Activated B cell treated with CpG ODN at 0.5 μM for 24 hours (primary cell): ENCODE measurements at regions not wholly inside any gene's neighbourhood (a gene's known extent, or its start where the extent isn't known, plus 50 kb on each side); places are given as distances from the start of the nearest gene placed in this dataset.

ENCODE experiments used
- ATAC-seq: fragments of 200-7000 bp; cut with Tn5 transposase; one replicate; pipeline ENCODE4 v1.10.0; 2021; ENCODE audit warnings: low read depth, mild to moderate bottlenecking, moderate library complexity
- CTCF ChIA-PET: fragments of 350-600 bp; sonication (Branson Sonifier 250); formaldehyde crosslinking; loops from one replicate; lab custom pipeline; 2021; ENCODE audit warnings: antibody characterized with exemption; lab: Charles Lee
- POLR2A ChIA-PET: fragments of 350-600 bp; sonication (Branson Sonifier 250); formaldehyde crosslinking; loops from one replicate; lab custom pipeline; 2021; ENCODE audit warnings: antibody characterized with exemption; lab: Charles Lee
- DNase-seq: peaks from one replicate; pipeline ENCODE4 v3.0.0; 2022
- H3K27ac Mint-ChIP-seq: one replicate; pipeline ENCODE4 v1.8.0; 2020; ENCODE audit warnings: mixed read lengths
- H3K27me3 Mint-ChIP-seq: one replicate; pipeline ENCODE4 v1.8.0; 2021; ENCODE audit warnings: mixed read lengths
- H3K36me3 Mint-ChIP-seq: one replicate; pipeline ENCODE4 v1.8.0; 2021; ENCODE audit warnings: low read depth, mixed read lengths
- H3K4me1 Mint-ChIP-seq: one replicate; pipeline ENCODE4 v1.8.0; 2021; ENCODE audit warnings: mixed read lengths
- H3K4me3 Mint-ChIP-seq: one replicate; pipeline ENCODE4 v1.8.0; 2020; ENCODE audit warnings: mild to moderate bottlenecking, mixed read lengths
- H3K9me3 Mint-ChIP-seq: one replicate; pipeline ENCODE4 v1.8.0; 2020; ENCODE audit warnings: mixed read lengths
- CTCF ChIP-seq: fragments of 200-600 bp; IDR thresholded peaks from one replicate; pipeline ENCODE4 v1.8.0; 2022; ENCODE audit warnings: antibody characterized with exemption, mild to moderate bottlenecking
- intact Hi-C: fragments of 100-400 bp; cut with micrococcal nuclease; formaldehyde crosslinking; loops from one replicate; pipeline ENCODE4 v1.15.1; 2024

GRCh38 chr14:40188006-40188405, 755.8 kb upstream of the FBXO33 start:
- Mint-ChIP-seq H3K9me3 (peaks cover 1% of the 10 kb centered on the region), H3K4me3 (no peak overlapping the region), H3K36me3 (no peaks in the 10 kb centered on the region), H3K27me3 (no peaks in the 10 kb centered on the region), H3K4me1 (no peaks in the 10 kb centered on the region), H3K27ac (no peak overlapping the region)
- no peak for TF ChIP-seq CTCF
- intact Hi-C loops, result no loop called here
- CTCF ChIA-PET, result no interaction called here
- ATAC-seq, result no peak
- POLR2A ChIA-PET, result no interaction called here
- DNase-seq, result no peak

- Mint-ChIP-seq H3K27ac (no peak overlapping the region), H3K4me3 (no peak overlapping the region), H3K36me3 (no peaks in the 10 kb centered on the region), H3K9me3 (peaks cover 13% of the 10 kb centered on the region), H3K27me3 (no peaks in the 10 kb centered on the region), H3K4me1 (no peaks in the 10 kb centered on the region)
- no peak for DNase-seq
- ChIA-PET POLR2A (no interaction called here), CTCF (no interaction called here)
- no peak for TF ChIP-seq CTCF
- ATAC-seq, result no peak
- intact Hi-C loops, result no loop called here
Observed at GRCh38 chr14:40164083-40164482, 731.9 kb upstream of the FBXO33 start.

- no peaks in the 10 kb centered on the region for H3K4me1 Mint-ChIP-seq
- no peak for DNase-seq
- H3K27ac Mint-ChIP-seq, result no peak overlapping the region
- H3K4me3 Mint-ChIP-seq, result no peak overlapping the region
- no peaks in the 10 kb centered on the region for H3K36me3 Mint-ChIP-seq
- CTCF ChIA-PET, result no interaction called here
- no peak for TF ChIP-seq CTCF
- peaks cover 4% of the 10 kb centered on the region for H3K9me3 Mint-ChIP-seq
- no peak for ATAC-seq
- POLR2A ChIA-PET, result no interaction called here
- intact Hi-C loops, result loop anchor here (1.0 to 2.0 kb wide), 2 partner anchors 9 to 13 kb away; no protein-coding TSS in a partner anchor
- no peaks in the 10 kb centered on the region for H3K27me3 Mint-ChIP-seq
Observed at GRCh38 chr14:40139657-40140056, 707.4 kb upstream of the FBXO33 start.

GRCh38 chr14:40133463-40133862, 701.2 kb upstream of the FBXO33 start:
- H3K27ac Mint-ChIP-seq, result no peak overlapping the region
- H3K4me1 Mint-ChIP-seq, result no peaks in the 10 kb centered on the region
- no peaks in the 10 kb centered on the region for H3K36me3 Mint-ChIP-seq
- H3K27me3 Mint-ChIP-seq, result no peaks in the 10 kb centered on the region
- peaks cover 6% of the 10 kb centered on the region for H3K9me3 Mint-ChIP-seq
- POLR2A ChIA-PET, result no interaction called here
- CTCF ChIA-PET, result no interaction called here
- intact Hi-C loops, result no loop called here
- no peak for DNase-seq
- ATAC-seq, result no peak
- H3K4me3 Mint-ChIP-seq, result no peak overlapping the region
- no peak for TF ChIP-seq CTCF

- ATAC-seq (no peak), DNase-seq (no peak)
- no peaks in the 10 kb centered on the region for H3K4me1 Mint-ChIP-seq
- no peak for TF ChIP-seq CTCF
- no peak overlapping the region for H3K4me3 Mint-ChIP-seq
- no peak overlapping the region for H3K27ac Mint-ChIP-seq
- intact Hi-C loops, result no loop called here
- H3K27me3 Mint-ChIP-seq, result no peaks in the 10 kb centered on the region
- POLR2A ChIA-PET, result no interaction called here
- CTCF ChIA-PET, result no interaction called here
- no peaks in the 10 kb centered on the region for H3K36me3 Mint-ChIP-seq
- H3K9me3 Mint-ChIP-seq, result peaks cover 4% of the 10 kb centered on the region
Observed at GRCh38 chr14:40129159-40129558, 696.9 kb upstream of the FBXO33 start.
